ENCODE measurements at regions not wholly inside any gene's neighbourhood (a gene's known extent, or its start where the extent isn't known, plus 50 kb on each side); places are given as distances from the start of the nearest gene placed in this dataset.

GRCh38 chr18:68267583-68267982, 447.3 kb downstream of the TMX3 start:
- TF ChIP-seq CTCF (IDR thresholded peaks at IDR 0.05; ENCODE audit: extremely low read depth, missing control alignments): no peak
- no peak for DNase-seq (ENCODE audit: low spot score)

- no peak for DNase-seq (ENCODE audit: low spot score)
- TF ChIP-seq CTCF (IDR thresholded peaks at IDR 0.05; ENCODE audit: extremely low read depth, missing control alignments): no peak
These were observed 451.4 kb downstream of the TMX3 start for GRCh38 chr18:68263481-68263880.

- no peak for TF ChIP-seq CTCF (IDR thresholded peaks at IDR 0.05; ENCODE audit: extremely low read depth, missing control alignments)
- DNase-seq (ENCODE audit: low spot score): no peak
These were observed 452.1 kb downstream of the TMX3 start for GRCh38 chr18:68262690-68263294.

- TF ChIP-seq CTCF (IDR thresholded peaks at IDR 0.05; ENCODE audit: extremely low read depth, missing control alignments): no peak
- no peak for DNase-seq (ENCODE audit: low spot score)
These were observed 458.4 kb downstream of the TMX3 start for GRCh38 chr18:68256418-68257067.

- no peak for DNase-seq (ENCODE audit: low spot score)
- no peak for TF ChIP-seq CTCF (IDR thresholded peaks at IDR 0.05; ENCODE audit: extremely low read depth, missing control alignments)
These were observed 470.1 kb downstream of the TMX3 start for GRCh38 chr18:68244786-68245185.

GRCh38 chr18:68241881-68242280, 473.0 kb downstream of the TMX3 start:
- TF ChIP-seq CTCF (IDR thresholded peaks at IDR 0.05; ENCODE audit: extremely low read depth, missing control alignments): no peak
- DNase-seq (ENCODE audit: low spot score): no peak

- no peak for TF ChIP-seq CTCF (IDR thresholded peaks at IDR 0.05; ENCODE audit: extremely low read depth, missing control alignments)
- no peak for DNase-seq (ENCODE audit: low spot score)
These were observed 480.2 kb downstream of the TMX3 start for GRCh38 chr18:68234676-68235075.
